PC-9 (cell line): ENCODE measurements at regions not wholly inside any gene's neighbourhood (a gene's known extent, or its start where the extent isn't known, plus 50 kb on each side); places are given as distances from the start of the nearest gene placed in this dataset.

Experiments
- BruUV-seq: library from RNA; stranded (reverse); fragments of 400-500 nt; replicated peaks from 2 replicates; lab custom pipeline; 2021; lab: Mats Ljungman, UMichigan
- CTCF ChIA-PET: fragments of 300-600 bp; sonication (Branson Sonifier 250); formaldehyde crosslinking; loops from one replicate; lab custom pipeline; 2022; ENCODE audit warnings: antibody characterized with exemption; lab: Charles Lee
- POLR2A ChIA-PET: fragments of 300-600 bp; sonication (Branson Sonifier 250); formaldehyde crosslinking; loops from one replicate; lab custom pipeline; 2022; ENCODE audit warnings: antibody characterized with exemption; ENCODE audit not compliant: unreplicated experiment; lab: Charles Lee
- DNase-seq, 2 experiments: peaks; one replicate each; pipeline versions ENCODE4 v3.0.0 to v3.0.0-alpha.2; 2015 to 2022; ENCODE audit warnings: mixed read lengths in 1 of 2
- H2AFZ ChIP-seq: fragments of 200-600 bp; sonication (generic); 2 replicates; pipeline ENCODE4 v1.8.1; 2017; ENCODE audit warnings: antibody characterized with exemption
- H3F3A ChIP-seq: fragments of 200-600 bp; sonication (generic); 2 replicates; pipeline ENCODE4 v1.8.1; 2017; ENCODE audit warnings: antibody characterized with exemption, mild to moderate bottlenecking, low read depth; ENCODE audit not compliant: insufficient read depth
- H3K27ac ChIP-seq: fragments of 200-600 bp; sonication (generic); 2 replicates; pipeline ENCODE4 v1.6.1; 2016; ENCODE audit warnings: mixed run types
- H3K27me3 ChIP-seq: fragments of 200-600 bp; sonication (generic); 2 replicates; pipeline ENCODE4 v1.6.1; 2016; ENCODE audit warnings: low read depth, mixed run types; ENCODE audit not compliant: insufficient read depth
- H3K36me3 ChIP-seq: fragments of 200-600 bp; sonication (generic); 2 replicates; pipeline ENCODE4 v1.6.1; 2016; ENCODE audit warnings: low read depth, mixed run types
- H3K4me1 ChIP-seq: fragments of 200-600 bp; sonication (generic); replicated peaks from 2 replicates; pipeline ENCODE4 v1.6.1; 2016; ENCODE audit warnings: mixed run types; ENCODE audit not compliant: insufficient read depth
- H3K4me2 ChIP-seq: fragments of 200-600 bp; sonication (generic); 2 replicates; pipeline ENCODE4 v1.6.1; 2017; ENCODE audit warnings: mixed run types
- H3K4me3 ChIP-seq: fragments of 200-600 bp; sonication (generic); 2 replicates; pipeline ENCODE4 v1.6.1; 2016; ENCODE audit warnings: mixed run types
- H3K79me2 ChIP-seq: fragments of 200-600 bp; sonication (generic); 2 replicates; pipeline ENCODE4 v1.6.1; 2017; ENCODE audit warnings: low read depth, mixed run types
- H3K9me2 ChIP-seq: fragments of 200-600 bp; sonication (generic); 2 replicates; pipeline ENCODE4 v1.8.1; 2017; ENCODE audit warnings: mild to moderate bottlenecking; ENCODE audit not compliant: insufficient read depth
- H3K9me3 ChIP-seq: fragments of 200-600 bp; sonication (generic); 2 replicates; pipeline ENCODE4 v1.8.1; 2016; ENCODE audit warnings: low read depth; ENCODE audit not compliant: insufficient read depth
- H4K20me1 ChIP-seq: fragments of 200-600 bp; sonication (generic); 2 replicates; pipeline ENCODE4 v1.8.1; 2017; ENCODE audit not compliant: insufficient read depth
- EZH2 ChIP-seq: fragments of 200-600 bp; sonication (generic); IDR thresholded peaks from 2 replicates; pipeline ENCODE4 v1.8.0; 2017; ENCODE audit warnings: antibody characterized with exemption, low read depth
- intact Hi-C: fragments of 100-400 bp; cut with micrococcal nuclease; formaldehyde crosslinking; loops from one replicate; pipeline ENCODE4 v1.10.0; 2022; ENCODE audit not compliant: unreplicated experiment
- TF ChIP-seq, protein P1 (sequence below): fragments of 200-600 bp; sonication (generic); conservative IDR thresholded peaks from 2 replicates; pipeline ENCODE4 v1.6.1; 2017; ENCODE audit warnings: mixed run types, antibody characterized with exemption, mild to moderate bottlenecking, moderate library complexity

DNA sequence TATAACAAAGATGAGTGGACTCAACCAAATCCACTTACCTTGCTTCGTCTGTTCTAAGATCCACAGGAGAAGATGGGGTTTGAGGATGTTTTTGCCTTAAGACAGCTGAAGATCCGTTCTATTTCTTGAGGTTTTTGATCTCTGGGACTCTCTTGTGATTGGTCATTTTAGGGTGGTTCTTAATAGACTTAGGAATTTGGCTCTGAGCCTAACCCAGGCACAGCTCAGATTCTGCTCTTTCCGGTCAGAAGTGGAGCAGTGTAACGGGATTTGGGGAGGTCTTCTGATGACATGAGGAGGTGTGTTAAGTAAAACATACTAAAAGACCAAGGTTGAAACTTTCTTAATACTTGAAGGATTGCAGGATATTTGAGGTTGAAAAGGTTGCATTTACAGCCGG is 166.9 kb downstream of the DMRT2 start:
- TF ChIP-seq EZH2: no peak
- TF ChIP-seq, protein P1, sequence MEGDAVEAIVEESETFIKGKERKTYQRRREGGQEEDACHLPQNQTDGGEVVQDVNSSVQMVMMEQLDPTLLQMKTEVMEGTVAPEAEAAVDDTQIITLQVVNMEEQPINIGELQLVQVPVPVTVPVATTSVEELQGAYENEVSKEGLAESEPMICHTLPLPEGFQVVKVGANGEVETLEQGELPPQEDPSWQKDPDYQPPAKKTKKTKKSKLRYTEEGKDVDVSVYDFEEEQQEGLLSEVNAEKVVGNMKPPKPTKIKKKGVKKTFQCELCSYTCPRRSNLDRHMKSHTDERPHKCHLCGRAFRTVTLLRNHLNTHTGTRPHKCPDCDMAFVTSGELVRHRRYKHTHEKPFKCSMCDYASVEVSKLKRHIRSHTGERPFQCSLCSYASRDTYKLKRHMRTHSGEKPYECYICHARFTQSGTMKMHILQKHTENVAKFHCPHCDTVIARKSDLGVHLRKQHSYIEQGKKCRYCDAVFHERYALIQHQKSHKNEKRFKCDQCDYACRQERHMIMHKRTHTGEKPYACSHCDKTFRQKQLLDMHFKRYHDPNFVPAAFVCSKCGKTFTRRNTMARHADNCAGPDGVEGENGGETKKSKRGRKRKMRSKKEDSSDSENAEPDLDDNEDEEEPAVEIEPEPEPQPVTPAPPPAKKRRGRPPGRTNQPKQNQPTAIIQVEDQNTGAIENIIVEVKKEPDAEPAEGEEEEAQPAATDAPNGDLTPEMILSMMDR: no peak
- DNase-seq: no peak
- Histone ChIP-seq H3K9me2 (no peaks in the 10 kb centered on the region), H3K4me2 (no peak overlapping the region), H3K4me1 (no peaks in the 10 kb centered on the region), H3K27me3 (no peaks in the 10 kb centered on the region), H3K79me2 (no peaks in the 10 kb centered on the region), H3F3A (no peaks in the 10 kb centered on the region), H3K4me3 (no peak overlapping the region), H3K27ac (no peak overlapping the region), H3K36me3 (no peaks in the 10 kb centered on the region), H4K20me1 (no peaks in the 10 kb centered on the region), H3K9me3 (no peaks in the 10 kb centered on the region), H2AFZ (no peak overlapping the region)
- intact Hi-C loops: no loop called here
- CTCF ChIA-PET: no interaction called here
- POLR2A ChIA-PET: no interaction called here
- no TSS peak for BruUV-seq

DNA sequence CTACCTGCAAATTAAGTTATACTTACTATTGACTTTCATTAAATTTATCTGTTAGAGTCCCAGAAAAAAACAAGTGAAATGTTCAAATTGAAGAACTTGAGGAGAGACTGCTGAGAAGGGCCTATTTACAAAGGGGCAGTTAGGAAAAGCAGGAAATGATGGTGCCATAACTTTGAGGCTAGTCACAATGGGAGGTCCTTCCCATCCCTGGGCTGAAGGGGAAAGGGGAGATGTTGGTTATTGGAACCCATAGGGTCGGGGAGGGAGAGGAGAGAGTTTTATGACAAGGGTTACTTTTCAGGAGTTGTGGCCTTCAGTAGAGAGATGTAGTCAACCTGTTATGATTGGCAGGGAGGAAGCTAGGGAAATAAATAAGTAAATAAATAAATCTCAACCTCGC is 169.1 kb downstream of the DMRT2 start:
- Histone ChIP-seq H3K79me2 (no peaks in the 10 kb centered on the region), H3K9me3 (no peaks in the 10 kb centered on the region), H3K4me3 (no peak overlapping the region), H3K27me3 (no peaks in the 10 kb centered on the region), H2AFZ (no peak overlapping the region), H3K27ac (no peak overlapping the region), H3K9me2 (no peaks in the 10 kb centered on the region), H3K36me3 (no peaks in the 10 kb centered on the region), H3K4me2 (no peak overlapping the region), H3K4me1 (no peaks in the 10 kb centered on the region), H4K20me1 (no peaks in the 10 kb centered on the region), H3F3A (no peaks in the 10 kb centered on the region)
- no TSS peak for BruUV-seq
- TF ChIP-seq, protein P1: no peak
- TF ChIP-seq EZH2: no peak
- POLR2A ChIA-PET: no interaction called here
- CTCF ChIA-PET: no interaction called here
- intact Hi-C loops: no loop called here
- no peak for DNase-seq

DNA sequence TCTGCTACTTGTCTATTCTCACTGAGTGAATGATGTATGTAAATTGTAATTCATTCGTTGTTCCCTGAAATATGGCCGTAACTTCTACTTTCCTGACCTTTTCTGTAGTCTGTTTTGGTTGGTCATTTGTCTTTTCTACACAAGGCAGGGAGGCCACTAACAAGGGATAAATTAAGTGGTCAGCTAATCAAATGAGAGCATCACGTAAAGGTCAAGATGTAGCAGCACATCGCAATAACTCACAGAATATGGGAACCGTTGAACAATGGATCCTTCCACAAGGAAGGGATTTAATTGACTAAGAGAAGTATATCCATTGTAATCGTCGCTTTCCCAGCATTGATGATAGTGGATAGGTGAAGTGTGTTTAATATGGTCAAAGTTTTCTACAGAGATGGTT is 171.1 kb downstream of the DMRT2 start:
- no peaks in the 10 kb centered on the region for H3K27me3 ChIP-seq

More for the DNA sequence above, 171.1 kb downstream of the DMRT2 start:
- DNase-seq: no peak
- no peaks in the 10 kb centered on the region for H3K4me1 ChIP-seq
- H3K9me3 ChIP-seq: no peaks in the 10 kb centered on the region
- H3K4me3 ChIP-seq: no peak overlapping the region
- TF ChIP-seq, protein P1: no peak
- no peak for TF ChIP-seq EZH2
- intact Hi-C loops: no loop called here
- no peak overlapping the region for H2AFZ ChIP-seq
- H3K79me2 ChIP-seq: no peaks in the 10 kb centered on the region
- no peak overlapping the region for H3K4me2 ChIP-seq
- no peak overlapping the region for H3K27ac ChIP-seq
- ChIA-PET POLR2A (no interaction called here), CTCF (no interaction called here)
- no TSS peak for BruUV-seq
- no peaks in the 10 kb centered on the region for H3K9me2 ChIP-seq
- H4K20me1 ChIP-seq: no peaks in the 10 kb centered on the region
- H3K36me3 ChIP-seq: no peaks in the 10 kb centered on the region
- H3F3A ChIP-seq: no peaks in the 10 kb centered on the region
